ENCODE measurements at regions not wholly inside any gene's neighbourhood (a gene's known extent, or its start where the extent isn't known, plus 50 kb on each side); places are given as distances from the start of the nearest gene placed in this dataset.

DNA sequence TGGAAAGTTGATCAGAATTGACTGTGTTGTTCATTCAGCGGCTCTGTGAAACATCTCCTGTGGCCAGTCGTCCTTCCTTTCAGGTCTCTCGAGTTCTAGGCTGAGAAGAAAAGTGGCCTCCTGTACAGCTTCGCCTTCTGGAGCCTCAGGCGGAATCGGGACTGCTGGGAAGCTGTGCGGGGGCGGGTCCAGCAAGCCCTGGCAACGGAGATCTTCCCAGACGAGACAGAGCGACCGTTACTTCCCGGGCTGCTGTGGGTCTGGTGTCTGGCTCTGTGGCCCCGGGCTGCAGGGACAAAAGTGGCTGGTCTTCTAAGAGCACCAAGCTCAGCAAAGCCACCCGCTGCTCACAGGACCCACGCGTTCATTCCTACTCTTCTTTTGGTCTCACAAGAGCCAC is 88.6 kb upstream of the CACNA2D3 start:
- TF ChIP-seq, protein P1, sequence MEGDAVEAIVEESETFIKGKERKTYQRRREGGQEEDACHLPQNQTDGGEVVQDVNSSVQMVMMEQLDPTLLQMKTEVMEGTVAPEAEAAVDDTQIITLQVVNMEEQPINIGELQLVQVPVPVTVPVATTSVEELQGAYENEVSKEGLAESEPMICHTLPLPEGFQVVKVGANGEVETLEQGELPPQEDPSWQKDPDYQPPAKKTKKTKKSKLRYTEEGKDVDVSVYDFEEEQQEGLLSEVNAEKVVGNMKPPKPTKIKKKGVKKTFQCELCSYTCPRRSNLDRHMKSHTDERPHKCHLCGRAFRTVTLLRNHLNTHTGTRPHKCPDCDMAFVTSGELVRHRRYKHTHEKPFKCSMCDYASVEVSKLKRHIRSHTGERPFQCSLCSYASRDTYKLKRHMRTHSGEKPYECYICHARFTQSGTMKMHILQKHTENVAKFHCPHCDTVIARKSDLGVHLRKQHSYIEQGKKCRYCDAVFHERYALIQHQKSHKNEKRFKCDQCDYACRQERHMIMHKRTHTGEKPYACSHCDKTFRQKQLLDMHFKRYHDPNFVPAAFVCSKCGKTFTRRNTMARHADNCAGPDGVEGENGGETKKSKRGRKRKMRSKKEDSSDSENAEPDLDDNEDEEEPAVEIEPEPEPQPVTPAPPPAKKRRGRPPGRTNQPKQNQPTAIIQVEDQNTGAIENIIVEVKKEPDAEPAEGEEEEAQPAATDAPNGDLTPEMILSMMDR (IDR thresholded peaks at IDR 0.05; ENCODE audit: low read length) = no peak
- no peak for TF ChIP-seq EZH2 (optimal IDR thresholded peaks at IDR 0.05; ENCODE audit: low read depth, low read length)

Data from MM.1S (cell line).